CD14-positive monocyte (primary cell): ENCODE measurements at regions not wholly inside any gene's neighbourhood (a gene's known extent, or its start where the extent isn't known, plus 50 kb on each side); places are given as distances from the start of the nearest gene placed in this dataset.

ENCODE experiments used
- DNase-seq, 3 donors: peaks; one replicate each; pipeline ENCODE4 v3.0.0-alpha.2; 2011 to 2022
- H2AFZ ChIP-seq: 2 replicates; pipeline ENCODE4 v1.6.0; 2012; ENCODE audit warnings: mild to moderate bottlenecking, low read depth, low read length, inconsistent platforms; ENCODE audit not compliant: insufficient read depth, poor library complexity, severe bottlenecking
- H3K27ac ChIP-seq, 2 donors: 1 replicate in 1 of 2; 2 replicates in 1 of 2; pipeline ENCODE4 v1.5.1; 2012 to 2013; ENCODE audit warnings: low read length in 2 of 2, control low read depth in 1 of 2, inconsistent platforms in 1 of 2, low read depth in 1 of 2, mild to moderate bottlenecking in 1 of 2
- H3K27me3 ChIP-seq, 2 donors: one replicate each; pipeline versions ENCODE4 v1.6.0 to v1.6.1; 2011 to 2013; ENCODE audit warnings: low read length in 2 of 2; ENCODE audit not compliant: control insufficient read depth in 2 of 2, insufficient read depth in 2 of 2
- H3K36me3 ChIP-seq, 2 donors: replicated peaks in 1 of 2; 1 replicate in 1 of 2; 2 replicates in 1 of 2; pipeline versions ENCODE4 v1.5.1 to v1.6.1; 2012 to 2013; ENCODE audit warnings: low read length in 2 of 2, control low read depth in 1 of 2, inconsistent platforms in 1 of 2, mild to moderate bottlenecking in 1 of 2; ENCODE audit not compliant: insufficient read depth in 2 of 2, control insufficient read depth in 1 of 2
- H3K4me1 ChIP-seq, 2 donors: 1 replicate in 1 of 2; 2 replicates in 1 of 2; pipeline versions ENCODE4 v1.5.1 to v1.6.1; 2012 to 2013; ENCODE audit warnings: low read length in 2 of 2, control low read depth in 1 of 2, inconsistent platforms in 1 of 2, mild to moderate bottlenecking in 1 of 2, moderate library complexity in 1 of 2; ENCODE audit not compliant: insufficient read depth in 2 of 2, control insufficient read depth in 1 of 2
- H3K4me2 ChIP-seq: replicated peaks from 2 replicates; pipeline ENCODE3; 2012; ENCODE audit warnings: low read length, moderate library complexity, mild to moderate bottlenecking; ENCODE audit not compliant: poor library complexity, severe bottlenecking; ENCODE audit errors: extremely low read depth
- H3K4me3 ChIP-seq, 3 experiments: fragments of 200-600 bp in 1 of 3; sonication (generic) in 1 of 3; replicated peaks in 1 of 3; 1 replicate in 2 of 3; 2 replicates in 1 of 3; pipeline ENCODE4 v1.5.1; 2011 to 2013; ENCODE audit warnings: low read length in 3 of 3, mild to moderate bottlenecking in 3 of 3, control low read depth in 2 of 3, low read depth in 2 of 3, inconsistent platforms in 1 of 3, moderate library complexity in 1 of 3
- H3K79me2 ChIP-seq: 2 replicates; pipeline ENCODE4 v1.6.0; 2012; ENCODE audit warnings: mild to moderate bottlenecking, control low read depth, inconsistent platforms, low read length, moderate library complexity; ENCODE audit not compliant: insufficient read depth
- H3K9ac ChIP-seq: 2 replicates; pipeline ENCODE4 v1.6.0; 2017; ENCODE audit warnings: low read length, mild to moderate bottlenecking; ENCODE audit not compliant: insufficient read depth, poor library complexity, severe bottlenecking
- H3K9me3 ChIP-seq, 2 donors: replicated peaks in 1 of 2; 1 replicate in 1 of 2; 2 replicates in 1 of 2; pipeline versions ENCODE4 v1.5.1 to v1.6.1; 2012 to 2013; ENCODE audit warnings: low read length in 2 of 2, control low read depth in 1 of 2; ENCODE audit not compliant: control insufficient read depth in 1 of 2, insufficient read depth in 1 of 2
- H4K20me1 ChIP-seq: 2 replicates; pipeline ENCODE4 v1.6.0; 2012; ENCODE audit warnings: mild to moderate bottlenecking, low read length, control low read depth, moderate library complexity; ENCODE audit not compliant: insufficient read depth
- H3K27ac Mint-ChIP-seq, 7 donors: one replicate each; pipeline ENCODE4 v1.8.0; 2020; ENCODE audit warnings: mild to moderate bottlenecking in 7 of 7, mixed read lengths in 7 of 7, moderate library complexity in 6 of 7, inconsistent platforms in 2 of 7
- H3K27me3 Mint-ChIP-seq, 3 donors: one replicate each; pipeline ENCODE4 v1.8.0; 2021 to 2022; ENCODE audit warnings: low read depth in 3 of 3, mild to moderate bottlenecking in 3 of 3, mixed read lengths in 3 of 3, moderate library complexity in 3 of 3, inconsistent platforms in 1 of 3
- H3K36me3 Mint-ChIP-seq, 2 donors: one replicate each; pipeline ENCODE4 v1.8.0; 2020; ENCODE audit warnings: mixed read lengths in 2 of 2, inconsistent platforms in 1 of 2, mild to moderate bottlenecking in 1 of 2
- H3K4me1 Mint-ChIP-seq: one replicate; pipeline ENCODE4 v1.8.0; 2020; ENCODE audit warnings: mild to moderate bottlenecking, mixed read lengths
- H3K4me3 Mint-ChIP-seq, 2 donors: one replicate each; pipeline ENCODE4 v1.8.0; 2020; ENCODE audit warnings: mild to moderate bottlenecking in 2 of 2, mixed read lengths in 2 of 2, moderate library complexity in 1 of 2
- H3K9me3 Mint-ChIP-seq, 7 donors: one replicate each; pipeline ENCODE4 v1.8.0; 2020 to 2022; ENCODE audit warnings: mixed read lengths in 7 of 7, mild to moderate bottlenecking in 6 of 7, moderate library complexity in 6 of 7, inconsistent platforms in 2 of 7
- WGBS: methylation state at CpG from one replicate; pipeline ENCODE4 v1.1.5; 2013; ENCODE audit warnings: missing lambda C conversion rate; ENCODE audit not compliant: insufficient coverage; 5-methylcytosine and 5-hydroxymethylcytosine counted together
- intact Hi-C, 2 donors: fragments of 100-400 bp; cut with micrococcal nuclease; formaldehyde crosslinking; loops; one replicate each; pipeline versions ENCODE4 v1.15.0 to v1.15.1; 2023
- TF ChIP-seq, protein P1 (sequence below): fragments of 200-600 bp; IDR thresholded peaks from one replicate; pipeline ENCODE4 v1.8.0; 2022; ENCODE audit warnings: antibody characterized with exemption, mild to moderate bottlenecking

- H3K4me1 Mint-ChIP-seq = no peaks in the 10 kb centered on the region
- H3K9me3 Mint-ChIP-seq = peaks cover 0 to 8% (median 2%) of the 10 kb centered on the region in 7 donors
- TF ChIP-seq, protein P1, sequence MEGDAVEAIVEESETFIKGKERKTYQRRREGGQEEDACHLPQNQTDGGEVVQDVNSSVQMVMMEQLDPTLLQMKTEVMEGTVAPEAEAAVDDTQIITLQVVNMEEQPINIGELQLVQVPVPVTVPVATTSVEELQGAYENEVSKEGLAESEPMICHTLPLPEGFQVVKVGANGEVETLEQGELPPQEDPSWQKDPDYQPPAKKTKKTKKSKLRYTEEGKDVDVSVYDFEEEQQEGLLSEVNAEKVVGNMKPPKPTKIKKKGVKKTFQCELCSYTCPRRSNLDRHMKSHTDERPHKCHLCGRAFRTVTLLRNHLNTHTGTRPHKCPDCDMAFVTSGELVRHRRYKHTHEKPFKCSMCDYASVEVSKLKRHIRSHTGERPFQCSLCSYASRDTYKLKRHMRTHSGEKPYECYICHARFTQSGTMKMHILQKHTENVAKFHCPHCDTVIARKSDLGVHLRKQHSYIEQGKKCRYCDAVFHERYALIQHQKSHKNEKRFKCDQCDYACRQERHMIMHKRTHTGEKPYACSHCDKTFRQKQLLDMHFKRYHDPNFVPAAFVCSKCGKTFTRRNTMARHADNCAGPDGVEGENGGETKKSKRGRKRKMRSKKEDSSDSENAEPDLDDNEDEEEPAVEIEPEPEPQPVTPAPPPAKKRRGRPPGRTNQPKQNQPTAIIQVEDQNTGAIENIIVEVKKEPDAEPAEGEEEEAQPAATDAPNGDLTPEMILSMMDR = no peak
- Histone ChIP-seq H3K79me2 (no peaks in the 10 kb centered on the region), H3K4me2 (no peak overlapping the region), H3K27me3 (no peaks in the 10 kb centered on the region), H3K36me3 (no peaks in the 10 kb centered on the region), H3K9ac (no peak overlapping the region), H2AFZ (no peak overlapping the region), H3K27ac (no peak overlapping the region), H3K4me3 (no peak overlapping the region), H3K9me3 (no peaks in the 10 kb centered on the region), H4K20me1 (no peaks in the 10 kb centered on the region), H3K4me1 (no peaks in the 10 kb centered on the region)
- H3K36me3 Mint-ChIP-seq = no peaks in the 10 kb centered on the region
- intact Hi-C loops = no loop called here
- no CpG with 5 or more reads among the region's 1 CpG for WGBS
- H3K27me3 Mint-ChIP-seq = peaks cover 0 to 11% (median 2%) of the 10 kb centered on the region in 3 donors
- no peak overlapping the region for H3K4me3 Mint-ChIP-seq
- peak overlapping the region in 1 of 7 donors; percentile 72 for H3K27ac Mint-ChIP-seq
- no peak for DNase-seq
These were observed 449.9 kb upstream of the NPVF start for GRCh38 chr7:25678215-25678614.

GRCh38 chr7:25680636-25681035 lies 452.4 kb upstream of the NPVF start:
- Mint-ChIP-seq H3K27me3 (peaks cover 0 to 10% (median 3%) of the 10 kb centered on the region in 3 donors), H3K9me3 (peaks cover 0 to 8% (median 2%) of the 10 kb centered on the region in 7 donors), H3K4me1 (no peaks in the 10 kb centered on the region), H3K4me3 (no peak overlapping the region), H3K27ac (peak overlapping the region in 1 of 7 donors; percentile 76), H3K36me3 (no peaks in the 10 kb centered on the region)
- no peak for DNase-seq
- H3K36me3 ChIP-seq = no peaks in the 10 kb centered on the region
- intact Hi-C loops = no loop called here
- no peak overlapping the region for H3K27ac ChIP-seq
- H3K27me3 ChIP-seq = no peaks in the 10 kb centered on the region
- no peak overlapping the region for H3K4me2 ChIP-seq
- H4K20me1 ChIP-seq = no peaks in the 10 kb centered on the region
- TF ChIP-seq, protein P1 = no peak
- H3K4me3 ChIP-seq = no peak overlapping the region
- H3K79me2 ChIP-seq = no peaks in the 10 kb centered on the region
- H3K9ac ChIP-seq = no peak overlapping the region
- no peak overlapping the region for H2AFZ ChIP-seq
- H3K4me1 ChIP-seq = no peaks in the 10 kb centered on the region
- no peaks in the 10 kb centered on the region for H3K9me3 ChIP-seq
